GM13977 (cell line): ENCODE measurements at regions not wholly inside any gene's neighbourhood (a gene's known extent, or its start where the extent isn't known, plus 50 kb on each side); places are given as distances from the start of the nearest gene placed in this dataset.

ENCODE experiments used
- DNase-seq: peaks from one replicate; pipeline ENCODE4 v3.0.0; 2012; ENCODE audit warnings: low spot score
- in situ Hi-C: fragments of 300-500 bp; cut with MboI; formaldehyde crosslinking; loops from one replicate; pipeline ENCODE4 v1.12.0; 2022; ENCODE audit warnings: low sequenced_read_pairs, low pct_unique_long_range_greater_than_20kb, mixed read lengths, inconsistent platforms; ENCODE audit not compliant: unreplicated experiment
- TF ChIP-seq, protein P1 (sequence below): IDR thresholded peaks from 2 replicates; pipeline ENCODE4 v1.5.1; 2012; ENCODE audit warnings: mild to moderate bottlenecking, control low read depth; ENCODE audit not compliant: insufficient read depth; ENCODE audit errors: extremely low read depth, missing control alignments

DNA sequence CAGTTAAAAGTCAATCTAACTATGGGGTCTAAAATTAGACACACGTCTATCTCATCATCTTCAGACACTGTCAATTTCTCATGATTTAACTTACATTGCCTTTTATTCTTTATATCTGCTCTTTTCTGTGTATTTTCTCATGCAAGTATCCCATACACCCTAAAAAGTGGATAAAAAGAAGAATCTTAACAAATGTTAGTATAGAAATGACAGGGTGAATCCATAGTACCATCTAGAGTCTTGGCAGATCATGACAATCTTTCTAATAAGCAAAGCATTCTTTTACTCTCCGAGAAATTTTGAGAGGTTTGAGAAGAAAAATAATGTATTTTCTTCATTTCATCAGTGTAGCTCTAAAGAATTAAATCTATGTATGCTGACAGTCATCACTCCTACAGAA is 382.7 kb downstream of the C6orf118 start:
- TF ChIP-seq, protein P1, sequence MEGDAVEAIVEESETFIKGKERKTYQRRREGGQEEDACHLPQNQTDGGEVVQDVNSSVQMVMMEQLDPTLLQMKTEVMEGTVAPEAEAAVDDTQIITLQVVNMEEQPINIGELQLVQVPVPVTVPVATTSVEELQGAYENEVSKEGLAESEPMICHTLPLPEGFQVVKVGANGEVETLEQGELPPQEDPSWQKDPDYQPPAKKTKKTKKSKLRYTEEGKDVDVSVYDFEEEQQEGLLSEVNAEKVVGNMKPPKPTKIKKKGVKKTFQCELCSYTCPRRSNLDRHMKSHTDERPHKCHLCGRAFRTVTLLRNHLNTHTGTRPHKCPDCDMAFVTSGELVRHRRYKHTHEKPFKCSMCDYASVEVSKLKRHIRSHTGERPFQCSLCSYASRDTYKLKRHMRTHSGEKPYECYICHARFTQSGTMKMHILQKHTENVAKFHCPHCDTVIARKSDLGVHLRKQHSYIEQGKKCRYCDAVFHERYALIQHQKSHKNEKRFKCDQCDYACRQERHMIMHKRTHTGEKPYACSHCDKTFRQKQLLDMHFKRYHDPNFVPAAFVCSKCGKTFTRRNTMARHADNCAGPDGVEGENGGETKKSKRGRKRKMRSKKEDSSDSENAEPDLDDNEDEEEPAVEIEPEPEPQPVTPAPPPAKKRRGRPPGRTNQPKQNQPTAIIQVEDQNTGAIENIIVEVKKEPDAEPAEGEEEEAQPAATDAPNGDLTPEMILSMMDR, result no peak
- in situ Hi-C loops, result no loop called here
- no peak for DNase-seq

DNA sequence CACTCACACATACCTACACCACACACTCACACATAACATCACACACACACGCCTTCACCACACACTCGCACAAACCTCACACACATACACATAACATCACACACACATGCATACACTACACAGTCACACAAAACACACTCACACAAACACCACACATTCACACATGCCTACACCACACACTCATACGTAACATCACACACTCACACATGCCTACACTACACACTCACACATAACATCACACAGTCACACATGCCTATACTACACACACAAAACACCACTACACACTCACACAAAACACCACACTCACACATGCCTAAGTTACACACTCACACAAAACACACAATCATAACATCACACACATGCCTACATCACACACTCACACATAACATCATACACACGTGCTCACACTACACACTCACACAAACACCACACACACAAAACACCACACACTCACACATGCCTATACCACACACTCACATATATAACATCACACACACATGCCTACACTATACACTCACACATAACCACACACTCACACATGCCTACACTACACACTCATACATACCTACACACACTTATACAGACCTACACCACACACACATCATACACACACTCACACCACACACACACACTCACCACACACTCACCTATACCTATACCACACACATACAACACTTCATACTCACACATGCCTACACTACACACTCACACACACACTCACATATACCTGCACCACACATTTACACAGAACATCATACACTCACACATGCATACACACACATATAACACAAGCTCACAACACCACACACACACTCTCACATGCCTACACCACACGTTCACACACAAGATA is 383.5 kb downstream of the C6orf118 start:
- in situ Hi-C loops, result no loop called here
- no peak for DNase-seq
- TF ChIP-seq, protein P1, result no peak

DNA sequence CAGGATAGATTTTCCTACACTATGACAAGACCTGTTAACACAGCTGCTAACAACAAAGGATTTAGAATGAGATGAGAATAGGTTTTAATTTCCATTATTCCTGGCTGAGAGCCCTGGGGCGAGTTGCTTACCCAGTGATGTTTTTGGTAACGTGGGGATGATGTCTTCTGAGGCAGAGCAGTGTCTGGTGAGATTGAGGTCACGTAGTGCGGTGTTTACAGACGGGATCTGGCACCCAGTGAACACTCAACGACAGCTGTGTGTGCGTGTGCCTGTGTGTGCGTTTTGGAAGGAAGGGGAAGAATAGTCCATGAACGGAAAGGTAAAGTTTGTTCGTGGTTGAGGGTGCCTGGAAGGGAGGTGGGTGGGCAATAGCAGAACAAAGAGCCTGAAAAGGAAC is 384.7 kb downstream of the C6orf118 start:
- DNase-seq, result no peak
- in situ Hi-C loops, result no loop called here

GRCh38 chr6:164917211-164917610 is 392.2 kb downstream of the C6orf118 start:
- TF ChIP-seq, protein P1, result no peak
- in situ Hi-C loops, result no loop called here
- DNase-seq, result no peak

More for the DNA sequence above, 384.7 kb downstream of the C6orf118 start:
- TF ChIP-seq, protein P1, result no peak

DNA sequence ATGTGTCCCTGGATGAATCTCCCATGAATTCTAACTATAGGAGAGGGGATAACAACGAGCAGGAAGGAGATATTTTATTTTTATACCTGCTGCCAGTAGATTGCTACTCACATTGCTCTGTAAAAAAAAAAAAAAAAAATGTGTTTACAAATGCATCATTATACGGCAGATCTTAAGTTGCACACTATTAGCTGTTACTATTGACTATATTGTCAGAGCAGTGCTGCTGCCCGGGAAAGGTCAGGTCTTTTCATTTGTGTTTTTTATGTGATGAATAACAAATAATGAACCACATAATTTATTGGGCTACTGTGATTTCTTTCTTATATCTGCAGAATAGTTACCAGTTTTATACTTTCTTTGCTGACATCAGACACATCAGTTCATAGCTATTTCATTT is 393.3 kb downstream of the C6orf118 start:
- in situ Hi-C loops, result no loop called here

DNA sequence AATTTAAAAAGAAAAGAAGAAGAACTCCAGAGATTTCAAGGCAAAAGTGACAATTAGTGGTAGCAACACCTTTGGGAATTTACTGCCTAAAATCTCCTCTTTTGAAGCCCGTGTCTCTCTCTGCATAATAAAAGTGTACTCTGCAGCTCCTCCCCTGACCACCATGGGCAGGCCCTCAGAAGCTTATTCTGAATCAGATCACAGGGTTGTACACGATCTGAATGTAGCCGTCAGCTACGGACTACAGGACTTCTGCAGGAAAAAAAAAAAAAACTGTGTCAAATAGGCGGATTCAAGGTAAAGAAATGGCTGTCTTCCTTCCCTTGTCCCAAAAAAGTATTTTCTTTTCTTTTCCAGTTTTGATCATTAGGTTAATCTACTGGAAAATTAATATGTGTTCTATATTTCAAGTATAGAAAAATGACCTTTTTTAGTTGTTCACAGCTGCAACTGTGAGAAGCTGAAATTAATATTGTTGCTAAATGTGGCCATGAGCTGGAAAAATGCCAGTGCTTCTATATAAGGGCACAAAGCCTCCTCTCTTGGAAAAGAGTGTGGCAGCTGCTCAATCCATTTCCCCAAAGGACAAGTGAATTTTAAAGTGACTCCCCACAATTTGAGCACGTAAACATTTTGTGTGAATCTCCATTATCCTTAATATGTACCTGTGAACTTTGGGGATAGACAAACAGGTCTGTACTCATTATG is 397.4 kb downstream of the C6orf118 start:
- TF ChIP-seq, protein P1, result no peak
- no peak for DNase-seq
- in situ Hi-C loops, result no loop called here

More for the DNA sequence above, 393.3 kb downstream of the C6orf118 start:
- DNase-seq, result no peak
- TF ChIP-seq, protein P1, result no peak
